GM12878 (cell line): ENCODE measurements at regions not wholly inside any gene's neighbourhood (a gene's known extent, or its start where the extent isn't known, plus 50 kb on each side); places are given as distances from the start of the nearest gene placed in this dataset.
A peak's percentile ranks its signal among the peaks of the same experiment; 100 is the strongest.

ENCODE experiments used
- ATAC-seq: fragments of 200-7000 bp; cut with Tn5 transposase; 3 replicates; pipeline ENCODE4 v1.9.1; 2020; ENCODE audit warnings: mild to moderate bottlenecking, moderate library complexity
- BruUV-seq: library from RNA; stranded (reverse); fragments of 400-500 nt; replicated peaks from 2 replicates; lab custom pipeline; 2021; lab: Mats Ljungman, UMichigan
- CTCF ChIA-PET: fragments of 300-600 bp; sonication (Branson Sonifier 250); formaldehyde crosslinking; extraction: SDS; loops from one replicate; lab custom pipeline; 2021; ENCODE audit warnings: inconsistent platforms; lab: Yijun Ruan, JAX
- POLR2A ChIA-PET: fragments of 350-600 bp; formaldehyde crosslinking; extraction: SDS; loops from one replicate; lab custom pipeline; 2021; ENCODE audit warnings: inconsistent platforms; lab: Charles Lee
- RAD21 ChIA-PET: fragments of 300-600 bp; sonication (Branson Sonifier 250); formaldehyde crosslinking; loops from one replicate; lab custom pipeline; 2023; ENCODE audit warnings: antibody characterized with exemption; ENCODE audit not compliant: unreplicated experiment; lab: Charles Lee
- SMC1A ChIA-PET: fragments of 300-600 bp; sonication (Branson Sonifier 250); formaldehyde crosslinking; loops from one replicate; lab custom pipeline; 2023; ENCODE audit not compliant: unreplicated experiment, uncharacterized antibody; lab: Charles Lee
- DNase-seq: peaks from one replicate; pipeline ENCODE4 v3.0.0-alpha.2; 2011; ENCODE audit warnings: low read depth, low spot score
- FAIRE-seq: peaks from 3 replicates; lab custom pipeline; 2011; peaks lifted over from hg19 to GRCh38; lab: Jason Lieb, UNC
- H2AFZ ChIP-seq: 2 replicates; pipeline ENCODE4 v1.6.0; 2011; ENCODE audit warnings: low read depth, low read length, control low read depth; ENCODE audit not compliant: control insufficient read depth
- H3K27ac ChIP-seq: 2 replicates; pipeline ENCODE4 v1.5.1; 2011; ENCODE audit warnings: control low read depth; ENCODE audit not compliant: control insufficient read depth, insufficient read depth
- H3K27me3 ChIP-seq, 2 experiments: replicated peaks in 1 of 2; 2 replicates each; pipeline versions ENCODE4 v1.6.0 to v1.6.1; 2011; ENCODE audit warnings: low read length in 1 of 2; ENCODE audit not compliant: control insufficient read depth in 2 of 2, insufficient read depth in 2 of 2
- H3K36me3 ChIP-seq, 2 experiments: 2 replicates each; pipeline ENCODE4 v1.5.1; 2011; ENCODE audit warnings: low read length in 1 of 2; ENCODE audit not compliant: control insufficient read depth in 2 of 2, insufficient read depth in 2 of 2
- H3K4me1 ChIP-seq: 2 replicates; pipeline ENCODE4 v1.6.1; 2011; ENCODE audit warnings: mild to moderate bottlenecking, low read length, moderate library complexity, mixed read lengths; ENCODE audit not compliant: control insufficient read depth, insufficient read depth
- H3K4me2 ChIP-seq: 2 replicates; pipeline ENCODE4 v1.6.0; 2011; ENCODE audit warnings: control low read depth; ENCODE audit not compliant: control insufficient read depth, insufficient read depth
- H3K4me3 ChIP-seq: fragments of 200-600 bp; sonication (generic); 2 replicates; pipeline ENCODE4 v1.5.1; 2016
- H3K79me2 ChIP-seq: 2 replicates; pipeline ENCODE4 v1.6.0; 2011; ENCODE audit warnings: low read length; ENCODE audit not compliant: control insufficient read depth, insufficient read depth
- H3K9ac ChIP-seq: 2 replicates; pipeline ENCODE4 v1.8.0; 2011; ENCODE audit warnings: low read length, control low read depth, mixed read lengths; ENCODE audit not compliant: control insufficient read depth, insufficient read depth
- H3K9me3 ChIP-seq: replicated peaks from 3 replicates; pipeline ENCODE4 v1.5.1; 2011; ENCODE audit warnings: mild to moderate bottlenecking, low read length; ENCODE audit not compliant: control insufficient read depth, insufficient read depth
- H4K20me1 ChIP-seq: 2 replicates; pipeline ENCODE4 v1.6.0; 2011; ENCODE audit not compliant: control insufficient read depth, insufficient read depth
- CHD4 ChIP-seq: fragments of 200-600 bp; sonication (generic); IDR thresholded peaks from 2 replicates; pipeline ENCODE4 v1.6.1; 2016; ENCODE audit warnings: mild to moderate bottlenecking
- EZH2 ChIP-seq: IDR thresholded peaks from 2 replicates; pipeline ENCODE4 v1.6.1; 2012; ENCODE audit warnings: low read depth, mild to moderate bottlenecking, control low read depth, inconsistent platforms, low read length, borderline replicate concordance; ENCODE audit not compliant: control insufficient read depth
- KLF5 ChIP-seq: fragments of 450-650 bp; IDR thresholded peaks from 2 replicates; pipeline ENCODE4 v1.6.1; 2014; ENCODE audit warnings: mild to moderate bottlenecking; ENCODE audit not compliant: partially characterized antibody
- MTA2 ChIP-seq: fragments of 450-650 bp; IDR thresholded peaks from 2 replicates; pipeline ENCODE4 v1.6.1; 2016; ENCODE audit warnings: low read depth, mild to moderate bottlenecking, moderate library complexity
- RFX5 ChIP-seq: IDR thresholded peaks from 2 replicates; pipeline ENCODE4 v1.6.1; 2011; ENCODE audit warnings: low read depth, low read length, improper control_type of control experiment
- SRF ChIP-seq, 2 experiments: IDR thresholded peaks; 2 replicates each; pipeline ENCODE4 v1.6.1; 2011; ENCODE audit warnings: low read depth in 2 of 2, low read length in 2 of 2, mild to moderate bottlenecking in 1 of 2, moderate library complexity in 1 of 2
- ZNF207 ChIP-seq: fragments of 450-650 bp; IDR thresholded peaks from 2 replicates; pipeline ENCODE4 v1.6.1; 2014; ENCODE audit warnings: antibody characterized with exemption, mild to moderate bottlenecking, borderline replicate concordance
- whole genome bisulfite sequencing: methylation state at CpG from one replicate; pipeline ENCODE4 v1.1.6; 2016; ENCODE audit warnings: low lambda C conversion rate; ENCODE audit not compliant: insufficient replicate concordance, insufficient coverage; ENCODE audit errors: missing lambda C conversion rate; 5-methylcytosine and 5-hydroxymethylcytosine counted together
- in situ Hi-C: fragments of 300-500 bp; cut with MboI; formaldehyde crosslinking; loops from 9 replicates; pipeline ENCODE4 v1.14.3; 2018; ENCODE audit warnings: mixed read lengths
- intact Hi-C: fragments of 100-400 bp; cut with micrococcal nuclease; formaldehyde crosslinking; loops from one replicate; pipeline ENCODE4 v1.14.2; 2022; ENCODE audit not compliant: unreplicated experiment
- TF ChIP-seq, protein P1 (sequence below): fragments of 450-650 bp; IDR thresholded peaks from 2 replicates; pipeline ENCODE4 v1.6.1; 2016; ENCODE audit warnings: mild to moderate bottlenecking

DNA sequence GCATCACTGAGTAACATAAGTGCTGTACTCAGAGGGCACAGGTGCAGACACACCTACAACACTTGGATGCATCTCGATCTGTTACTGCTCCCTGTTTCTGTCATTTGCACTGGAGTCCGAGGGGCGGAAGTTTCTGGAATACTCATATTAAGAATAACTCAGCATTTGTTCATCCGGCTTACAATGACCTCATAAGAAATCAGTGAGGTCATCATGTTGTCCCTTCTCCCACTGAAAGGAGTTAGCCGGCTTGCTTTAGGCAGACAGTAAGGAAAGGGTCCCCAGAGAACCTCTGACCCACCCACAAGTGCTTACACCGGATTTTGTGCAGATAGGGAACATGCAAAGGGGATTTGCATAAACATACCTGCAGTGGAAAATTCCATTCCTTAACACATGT, 344.7 kb downstream of the HAPSTR1 start:
- in situ Hi-C loops, result no loop called here
- Histone ChIP-seq H3K9me3 (no peaks in the 10 kb centered on the region), H3K4me3 (no peak overlapping the region), H3K27ac (no peak overlapping the region), H3K9ac (no peak overlapping the region), H3K4me1 (no peaks in the 10 kb centered on the region), H2AFZ (no peak overlapping the region), H3K4me2 (no peak overlapping the region), H3K36me3 (no peaks in the 10 kb centered on the region), H3K79me2 (no peaks in the 10 kb centered on the region), H4K20me1 (no peaks in the 10 kb centered on the region), H3K27me3 (no peaks in the 10 kb centered on the region)
- TF ChIP-seq KLF5 (no peak), MTA2 (no peak), EZH2 (no peak)
- 35% methylated on average over 6 of the region's 6 CpGs for WGBS
- CTCF ChIA-PET, result no interaction called here
- SMC1A ChIA-PET, result no interaction called here
- FAIRE-seq, result no peak
- BruUV-seq, result no TSS peak
- ATAC-seq, result no peak
- POLR2A ChIA-PET, result no interaction called here
- DNase-seq, result no peak
- intact Hi-C loops, result no loop called here
- RAD21 ChIA-PET, result no interaction called here

DNA sequence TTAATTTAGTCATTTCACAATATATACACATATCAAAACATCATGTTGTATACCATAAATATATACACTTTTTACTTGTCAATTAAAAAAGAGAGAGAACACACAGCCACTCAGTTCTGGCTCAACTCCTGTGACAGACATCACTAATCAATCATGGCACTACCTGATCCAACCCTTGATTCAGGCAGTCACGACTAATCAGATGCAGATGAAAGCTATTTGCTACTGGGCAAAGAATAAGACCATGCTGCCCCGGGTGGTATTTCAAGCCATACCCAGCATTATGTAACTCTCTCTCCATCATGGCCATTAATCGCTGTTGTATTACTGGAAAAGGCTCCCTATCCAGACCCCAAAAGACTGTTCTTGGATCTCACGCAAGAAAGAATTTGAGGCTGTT, 345.7 kb downstream of the HAPSTR1 start:
- Histone ChIP-seq H3K9ac (no peak overlapping the region), H3K27ac (no peak overlapping the region), H3K27me3 (no peaks in the 10 kb centered on the region), H3K4me1 (no peaks in the 10 kb centered on the region), H3K36me3 (no peaks in the 10 kb centered on the region), H3K4me3 (no peak overlapping the region), H3K79me2 (no peaks in the 10 kb centered on the region), H2AFZ (no peak overlapping the region), H3K9me3 (no peaks in the 10 kb centered on the region), H4K20me1 (no peaks in the 10 kb centered on the region), H3K4me2 (no peak overlapping the region)
- ChIA-PET SMC1A (no interaction called here), CTCF (no interaction called here), POLR2A (no interaction called here), RAD21 (no interaction called here)
- DNase-seq (no peak), FAIRE-seq (no peak), ATAC-seq (peak; percentile 27; the same call in 2 of the 3 replicates)
- 56% methylated on average over 4 of the region's 4 CpGs for WGBS
- in situ Hi-C loops (no loop called here), intact Hi-C loops (no loop called here)
- TF ChIP-seq, protein P1, sequence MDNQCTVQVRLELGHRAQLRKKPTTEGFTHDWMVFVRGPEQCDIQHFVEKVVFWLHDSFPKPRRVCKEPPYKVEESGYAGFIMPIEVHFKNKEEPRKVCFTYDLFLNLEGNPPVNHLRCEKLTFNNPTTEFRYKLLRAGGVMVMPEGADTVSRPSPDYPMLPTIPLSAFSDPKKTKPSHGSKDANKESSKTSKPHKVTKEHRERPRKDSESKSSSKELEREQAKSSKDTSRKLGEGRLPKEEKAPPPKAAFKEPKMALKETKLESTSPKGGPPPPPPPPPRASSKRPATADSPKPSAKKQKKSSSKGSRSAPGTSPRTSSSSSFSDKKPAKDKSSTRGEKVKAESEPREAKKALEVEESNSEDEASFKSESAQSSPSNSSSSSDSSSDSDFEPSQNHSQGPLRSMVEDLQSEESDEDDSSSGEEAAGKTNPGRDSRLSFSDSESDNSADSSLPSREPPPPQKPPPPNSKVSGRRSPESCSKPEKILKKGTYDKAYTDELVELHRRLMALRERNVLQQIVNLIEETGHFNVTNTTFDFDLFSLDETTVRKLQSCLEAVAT, result peak; percentile 99
- TF ChIP-seq SRF (IDR thresholded peaks at IDR 0.05; ENCODE audit: low read depth in 2 of 2, low read length in 2 of 2) (peak in 1 of 2 experiments; percentile 81; a peak in 2 of 4 replicates), ZNF207 (no peak), CHD4 (no peak), RFX5 (no peak)
- no TSS peak for BruUV-seq
